ENCODE measurements at regions not wholly inside any gene's neighbourhood (a gene's known extent, or its start where the extent isn't known, plus 50 kb on each side); places are given as distances from the start of the nearest gene placed in this dataset.

- peaks cover under 1% of the 10 kb centered on the region for H3K27me3 ChIP-seq (replicated peaks; ENCODE audit: control insufficient read depth, insufficient read depth, low read length, poor library complexity, severe bottlenecking)
- no peak overlapping the region for H3K4me3 ChIP-seq (ENCODE audit: insufficient read depth, low read depth, low read length, poor library complexity, severe bottlenecking)
- H3K9me3 ChIP-seq (ENCODE audit: control insufficient read depth, low read length) = no peaks in the 10 kb centered on the region
- no peak for DNase-seq
- no peaks in the 10 kb centered on the region for H3K4me1 ChIP-seq (ENCODE audit: control insufficient read depth, insufficient read depth, low read length, poor library complexity, severe bottlenecking)
- H3K27ac ChIP-seq (ENCODE audit: insufficient read depth, low read length, poor library complexity, severe bottlenecking) = no peak overlapping the region
- no peaks in the 10 kb centered on the region for H3K36me3 ChIP-seq (ENCODE audit: control insufficient read depth, insufficient read depth, low read length)
Measured at GRCh38 chr4:184930026-184930425, 88.3 kb upstream of the HELT start.

- Histone ChIP-seq H3K27ac (ENCODE audit: insufficient read depth, low read length, poor library complexity, severe bottlenecking) (no peak overlapping the region), H3K9me3 (ENCODE audit: control insufficient read depth, low read length) (no peaks in the 10 kb centered on the region)
Measured at GRCh38 chr4:184932343-184932742, 85.9 kb upstream of the HELT start.

GRCh38 chr4:184933311-184933710, 85.0 kb upstream of the HELT start:
- Histone ChIP-seq H3K4me1 (ENCODE audit: control insufficient read depth, insufficient read depth, low read length, poor library complexity, severe bottlenecking) (no peaks in the 10 kb centered on the region), H3K36me3 (ENCODE audit: control insufficient read depth, insufficient read depth, low read length) (no peaks in the 10 kb centered on the region), H3K4me3 (ENCODE audit: insufficient read depth, low read depth, low read length, poor library complexity, severe bottlenecking) (no peak overlapping the region), H3K27ac (ENCODE audit: insufficient read depth, low read length, poor library complexity, severe bottlenecking) (no peak overlapping the region), H3K27me3 (replicated peaks; ENCODE audit: control insufficient read depth, insufficient read depth, low read length, poor library complexity, severe bottlenecking) (peaks cover 3% of the 10 kb centered on the region), H3K9me3 (ENCODE audit: control insufficient read depth, low read length) (no peaks in the 10 kb centered on the region)
- DNase-seq = no peak

More at GRCh38 chr4:184932343-184932742, 85.9 kb upstream of the HELT start:
- Histone ChIP-seq H3K4me3 (ENCODE audit: insufficient read depth, low read depth, low read length, poor library complexity, severe bottlenecking) (no peak overlapping the region), H3K27me3 (replicated peaks; ENCODE audit: control insufficient read depth, insufficient read depth, low read length, poor library complexity, severe bottlenecking) (peaks cover 3% of the 10 kb centered on the region), H3K36me3 (ENCODE audit: control insufficient read depth, insufficient read depth, low read length) (no peaks in the 10 kb centered on the region), H3K4me1 (ENCODE audit: control insufficient read depth, insufficient read depth, low read length, poor library complexity, severe bottlenecking) (no peaks in the 10 kb centered on the region)
- no peak for DNase-seq

- H3K4me3 ChIP-seq (ENCODE audit: insufficient read depth, low read depth, low read length, poor library complexity, severe bottlenecking) = no peak overlapping the region
- H3K9me3 ChIP-seq (ENCODE audit: control insufficient read depth, low read length) = no peaks in the 10 kb centered on the region
- no peak overlapping the region for H3K27ac ChIP-seq (ENCODE audit: insufficient read depth, low read length, poor library complexity, severe bottlenecking)
- H3K36me3 ChIP-seq (ENCODE audit: control insufficient read depth, insufficient read depth, low read length) = no peaks in the 10 kb centered on the region
- no peak for DNase-seq
- peaks cover 3% of the 10 kb centered on the region for H3K27me3 ChIP-seq (replicated peaks; ENCODE audit: control insufficient read depth, insufficient read depth, low read length, poor library complexity, severe bottlenecking)
- no peaks in the 10 kb centered on the region for H3K4me1 ChIP-seq (ENCODE audit: control insufficient read depth, insufficient read depth, low read length, poor library complexity, severe bottlenecking)
Measured at GRCh38 chr4:184934184-184934583, 84.1 kb upstream of the HELT start.

GRCh38 chr4:184934961-184935360, 83.3 kb upstream of the HELT start:
- Histone ChIP-seq H3K4me3 (ENCODE audit: insufficient read depth, low read depth, low read length, poor library complexity, severe bottlenecking) (no peak overlapping the region), H3K4me1 (ENCODE audit: control insufficient read depth, insufficient read depth, low read length, poor library complexity, severe bottlenecking) (no peaks in the 10 kb centered on the region), H3K27me3 (replicated peaks; ENCODE audit: control insufficient read depth, insufficient read depth, low read length, poor library complexity, severe bottlenecking) (peaks cover 3% of the 10 kb centered on the region), H3K9me3 (ENCODE audit: control insufficient read depth, low read length) (no peaks in the 10 kb centered on the region), H3K36me3 (ENCODE audit: control insufficient read depth, insufficient read depth, low read length) (no peaks in the 10 kb centered on the region), H3K27ac (ENCODE audit: insufficient read depth, low read length, poor library complexity, severe bottlenecking) (no peak overlapping the region)
- no peak for DNase-seq

GRCh38 chr4:184936071-184936470, 82.2 kb upstream of the HELT start:
- DNase-seq = no peak
- Histone ChIP-seq H3K4me1 (ENCODE audit: control insufficient read depth, insufficient read depth, low read length, poor library complexity, severe bottlenecking) (no peaks in the 10 kb centered on the region), H3K4me3 (ENCODE audit: insufficient read depth, low read depth, low read length, poor library complexity, severe bottlenecking) (no peak overlapping the region), H3K36me3 (ENCODE audit: control insufficient read depth, insufficient read depth, low read length) (no peaks in the 10 kb centered on the region), H3K27me3 (replicated peaks; ENCODE audit: control insufficient read depth, insufficient read depth, low read length, poor library complexity, severe bottlenecking) (peaks cover 3% of the 10 kb centered on the region), H3K27ac (ENCODE audit: insufficient read depth, low read length, poor library complexity, severe bottlenecking) (no peak overlapping the region), H3K9me3 (ENCODE audit: control insufficient read depth, low read length) (no peaks in the 10 kb centered on the region)

- H3K27me3 ChIP-seq (replicated peaks; ENCODE audit: control insufficient read depth, insufficient read depth, low read length, poor library complexity, severe bottlenecking) = peaks cover 3% of the 10 kb centered on the region
- no peaks in the 10 kb centered on the region for H3K36me3 ChIP-seq (ENCODE audit: control insufficient read depth, insufficient read depth, low read length)
- no peaks in the 10 kb centered on the region for H3K9me3 ChIP-seq (ENCODE audit: control insufficient read depth, low read length)
- no peaks in the 10 kb centered on the region for H3K4me1 ChIP-seq (ENCODE audit: control insufficient read depth, insufficient read depth, low read length, poor library complexity, severe bottlenecking)
- no peak overlapping the region for H3K4me3 ChIP-seq (ENCODE audit: insufficient read depth, low read depth, low read length, poor library complexity, severe bottlenecking)
- no peak for DNase-seq
- no peak overlapping the region for H3K27ac ChIP-seq (ENCODE audit: insufficient read depth, low read length, poor library complexity, severe bottlenecking)
Measured at GRCh38 chr4:184937030-184937710, 81.1 kb upstream of the HELT start.

- H3K4me3 ChIP-seq (ENCODE audit: insufficient read depth, low read depth, low read length, poor library complexity, severe bottlenecking) = no peak overlapping the region
- DNase-seq = no peak
- no peaks in the 10 kb centered on the region for H3K36me3 ChIP-seq (ENCODE audit: control insufficient read depth, insufficient read depth, low read length)
- H3K27me3 ChIP-seq (replicated peaks; ENCODE audit: control insufficient read depth, insufficient read depth, low read length, poor library complexity, severe bottlenecking) = peaks cover 3% of the 10 kb centered on the region
- no peaks in the 10 kb centered on the region for H3K9me3 ChIP-seq (ENCODE audit: control insufficient read depth, low read length)
- H3K27ac ChIP-seq (ENCODE audit: insufficient read depth, low read length, poor library complexity, severe bottlenecking) = no peak overlapping the region
- no peaks in the 10 kb centered on the region for H3K4me1 ChIP-seq (ENCODE audit: control insufficient read depth, insufficient read depth, low read length, poor library complexity, severe bottlenecking)
Measured at GRCh38 chr4:184937745-184938144, 80.5 kb upstream of the HELT start.

- H3K36me3 ChIP-seq (ENCODE audit: control insufficient read depth, insufficient read depth, low read length) = no peaks in the 10 kb centered on the region
Measured at GRCh38 chr4:184938871-184939270, 79.4 kb upstream of the HELT start.

GRCh38 chr4:184939978-184940377, 78.3 kb upstream of the HELT start:
- no peaks in the 10 kb centered on the region for H3K9me3 ChIP-seq (ENCODE audit: control insufficient read depth, low read length)
- DNase-seq = no peak
- H3K36me3 ChIP-seq (ENCODE audit: control insufficient read depth, insufficient read depth, low read length) = no peaks in the 10 kb centered on the region

More at GRCh38 chr4:184938871-184939270, 79.4 kb upstream of the HELT start:
- H3K4me1 ChIP-seq (ENCODE audit: control insufficient read depth, insufficient read depth, low read length, poor library complexity, severe bottlenecking) = no peaks in the 10 kb centered on the region
- no peaks in the 10 kb centered on the region for H3K9me3 ChIP-seq (ENCODE audit: control insufficient read depth, low read length)
- peaks cover 3% of the 10 kb centered on the region for H3K27me3 ChIP-seq (replicated peaks; ENCODE audit: control insufficient read depth, insufficient read depth, low read length, poor library complexity, severe bottlenecking)
- no peak for DNase-seq
- no peak overlapping the region for H3K27ac ChIP-seq (ENCODE audit: insufficient read depth, low read length, poor library complexity, severe bottlenecking)
- no peak overlapping the region for H3K4me3 ChIP-seq (ENCODE audit: insufficient read depth, low read depth, low read length, poor library complexity, severe bottlenecking)

More at GRCh38 chr4:184939978-184940377, 78.3 kb upstream of the HELT start:
- Histone ChIP-seq H3K27me3 (replicated peaks; ENCODE audit: control insufficient read depth, insufficient read depth, low read length, poor library complexity, severe bottlenecking) (peaks cover 3% of the 10 kb centered on the region), H3K4me1 (ENCODE audit: control insufficient read depth, insufficient read depth, low read length, poor library complexity, severe bottlenecking) (no peaks in the 10 kb centered on the region), H3K27ac (ENCODE audit: insufficient read depth, low read length, poor library complexity, severe bottlenecking) (no peak overlapping the region), H3K4me3 (ENCODE audit: insufficient read depth, low read depth, low read length, poor library complexity, severe bottlenecking) (no peak overlapping the region)
